ENCODE measurements at regions not wholly inside any gene's neighbourhood (a gene's known extent, or its start where the extent isn't known, plus 50 kb on each side); places are given as distances from the start of the nearest gene placed in this dataset.

- no peak for TF ChIP-seq FOXM1 (IDR thresholded peaks at IDR 0.05; ENCODE audit: borderline replicate concordance)
- no peak for TF ChIP-seq ARNT (IDR thresholded peaks at IDR 0.05)
- TF ChIP-seq NFRKB (IDR thresholded peaks at IDR 0.05): no peak
- TF ChIP-seq L3MBTL2 (conservative IDR thresholded peaks at IDR 0.05): no peak
- TF ChIP-seq LEF1 (IDR thresholded peaks at IDR 0.05; ENCODE audit: borderline replicate concordance): no peak
- no peak for TF ChIP-seq PKNOX1 (IDR thresholded peaks at IDR 0.05)
- TF ChIP-seq CTBP1 (IDR thresholded peaks at IDR 0.05; ENCODE audit: borderline replicate concordance): no peak
- no peak for TF ChIP-seq HDGF (IDR thresholded peaks at IDR 0.05; ENCODE audit: borderline replicate concordance)
- no peak for TF ChIP-seq SUZ12 (IDR thresholded peaks at IDR 0.05)
- no peak for TF ChIP-seq FOXK2 (IDR thresholded peaks at IDR 0.05)
- no peak for TF ChIP-seq ELF4 (IDR thresholded peaks at IDR 0.05)
- TF ChIP-seq SP1 (IDR thresholded peaks at IDR 0.05): no peak
- POLR2A ChIA-PET: no interaction called here
- no peak for DNase-seq (ENCODE audit: extremely low spot score)
- CTCF ChIA-PET: no interaction called here
Observed at GRCh38 chr4:129600898-129601297, 504.9 kb downstream of the C4orf33 start.

DNA sequence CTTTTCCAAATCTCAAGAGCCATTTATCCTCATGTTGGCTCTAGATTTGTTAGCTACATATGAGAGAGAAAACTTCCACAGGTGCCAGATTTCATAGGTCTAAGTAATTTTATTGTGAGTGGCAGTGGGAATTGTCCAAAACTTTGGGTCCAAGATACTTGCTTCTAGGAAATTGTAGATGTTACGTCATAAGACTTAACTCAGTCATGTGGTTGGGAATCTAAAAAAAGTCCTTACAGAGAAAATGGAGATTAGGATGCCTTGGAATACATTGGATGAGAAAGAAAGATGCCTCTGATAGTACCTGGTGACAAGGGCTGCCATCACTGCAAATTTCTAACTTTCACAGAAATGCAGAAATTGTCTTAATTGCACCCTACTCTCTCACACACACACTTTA, 506.5 kb downstream of the C4orf33 start:
- no peak for DNase-seq (ENCODE audit: extremely low spot score)
- POLR2A ChIA-PET: no interaction called here
- TF ChIP-seq FOXM1 (IDR thresholded peaks at IDR 0.05; ENCODE audit: borderline replicate concordance) (no peak), NFRKB (IDR thresholded peaks at IDR 0.05) (no peak), SP1 (IDR thresholded peaks at IDR 0.05) (no peak), ZNF384 (IDR thresholded peaks at IDR 0.05) (no peak), PKNOX1 (IDR thresholded peaks at IDR 0.05) (no peak), HDGF (IDR thresholded peaks at IDR 0.05; ENCODE audit: borderline replicate concordance) (no peak), L3MBTL2 (conservative IDR thresholded peaks at IDR 0.05) (no peak), ARNT (IDR thresholded peaks at IDR 0.05) (no peak), CTBP1 (IDR thresholded peaks at IDR 0.05; ENCODE audit: borderline replicate concordance) (no peak), TARDBP (IDR thresholded peaks at IDR 0.05) (no peak), FOXA1 (IDR thresholded peaks at IDR 0.05) (no peak), ELF4 (IDR thresholded peaks at IDR 0.05) (no peak), FOXK2 (IDR thresholded peaks at IDR 0.05) (no peak), SUZ12 (IDR thresholded peaks at IDR 0.05) (no peak), BHLHE40 (IDR thresholded peaks at IDR 0.05; ENCODE audit: borderline replicate concordance) (no peak), LEF1 (IDR thresholded peaks at IDR 0.05; ENCODE audit: borderline replicate concordance) (no peak)
- CTCF ChIA-PET: no interaction called here

DNA sequence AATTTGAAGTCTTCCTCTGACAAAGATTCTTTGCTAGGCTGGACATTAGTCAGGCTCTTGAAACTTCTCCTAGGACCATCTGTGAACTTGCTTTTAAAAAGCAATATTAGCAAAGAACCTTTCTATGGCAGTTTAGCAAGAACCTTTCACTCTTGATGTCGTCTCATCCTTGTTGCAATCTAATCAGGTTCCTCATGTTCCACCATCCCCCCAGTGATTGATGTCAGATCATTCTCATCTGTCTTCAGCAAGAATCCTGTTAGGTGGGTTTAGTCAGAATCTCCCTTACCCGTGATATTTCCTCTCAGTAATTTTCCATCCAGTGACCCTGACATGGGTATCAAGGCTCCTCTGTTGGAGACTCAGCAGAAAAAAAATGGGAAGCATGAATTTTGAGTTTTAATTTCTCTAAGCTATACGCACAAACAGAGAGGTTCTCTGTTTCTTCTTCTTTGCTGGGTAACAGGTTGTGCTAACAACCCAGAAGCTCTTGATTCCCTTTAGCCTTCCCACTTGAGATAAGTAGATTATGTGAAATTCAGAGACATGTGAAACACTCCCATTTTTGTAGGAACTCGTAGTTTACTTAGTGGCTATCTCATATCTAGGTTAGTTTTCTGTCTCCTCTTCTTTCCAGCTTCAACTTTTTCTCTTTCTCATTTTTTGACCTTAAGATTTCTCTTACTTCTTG, 507.4 kb downstream of the C4orf33 start:
- POLR2A ChIA-PET: no interaction called here
- DNase-seq (ENCODE audit: extremely low spot score): no peak
- CTCF ChIA-PET: no interaction called here
- TF ChIP-seq LEF1 (IDR thresholded peaks at IDR 0.05; ENCODE audit: borderline replicate concordance): no peak
- no peak for TF ChIP-seq ARNT (IDR thresholded peaks at IDR 0.05)
- TF ChIP-seq PKNOX1 (IDR thresholded peaks at IDR 0.05): no peak
- TF ChIP-seq ZNF384 (IDR thresholded peaks at IDR 0.05): no peak
- TF ChIP-seq TARDBP (IDR thresholded peaks at IDR 0.05): no peak
- TF ChIP-seq SP1 (IDR thresholded peaks at IDR 0.05): no peak
- no peak for TF ChIP-seq FOXM1 (IDR thresholded peaks at IDR 0.05; ENCODE audit: borderline replicate concordance)
- no peak for TF ChIP-seq NFRKB (IDR thresholded peaks at IDR 0.05)
- no peak for TF ChIP-seq L3MBTL2 (conservative IDR thresholded peaks at IDR 0.05)
- TF ChIP-seq CTBP1 (IDR thresholded peaks at IDR 0.05; ENCODE audit: borderline replicate concordance): no peak
- no peak for TF ChIP-seq FOXA1 (IDR thresholded peaks at IDR 0.05)
- no peak for TF ChIP-seq FOXK2 (IDR thresholded peaks at IDR 0.05)
- TF ChIP-seq HDGF (IDR thresholded peaks at IDR 0.05; ENCODE audit: borderline replicate concordance): no peak
- TF ChIP-seq SUZ12 (IDR thresholded peaks at IDR 0.05): no peak
- TF ChIP-seq ELF4 (IDR thresholded peaks at IDR 0.05): no peak

GRCh38 chr4:129604632-129605255, 508.8 kb downstream of the C4orf33 start:
- CTCF ChIA-PET: no interaction called here
- DNase-seq (ENCODE audit: extremely low spot score): no peak
- no peak for TF ChIP-seq PKNOX1 (IDR thresholded peaks at IDR 0.05)
- no peak for TF ChIP-seq NFRKB (IDR thresholded peaks at IDR 0.05)

DNA sequence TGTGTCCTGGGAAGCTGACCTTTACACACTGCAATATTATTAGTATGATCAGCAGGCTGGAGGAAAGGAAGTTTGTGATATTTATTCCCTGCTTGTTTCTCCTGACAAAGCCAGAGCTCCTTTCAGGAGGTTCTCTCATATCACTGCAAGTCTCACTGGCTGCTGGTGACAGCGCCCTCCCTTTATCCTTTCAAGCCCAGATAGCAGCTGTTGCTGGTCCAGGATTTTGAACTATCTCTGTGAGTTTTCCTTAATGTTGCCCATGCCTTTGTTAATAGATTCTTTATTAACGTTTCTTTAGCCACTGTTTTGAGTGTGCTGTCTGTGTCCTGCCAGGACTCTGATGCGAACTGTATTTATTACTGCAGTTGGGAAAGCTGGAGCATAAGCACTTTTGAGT, 518.7 kb downstream of the C4orf33 start:
- CTCF ChIA-PET: no interaction called here
- TF ChIP-seq SUZ12 (IDR thresholded peaks at IDR 0.05) (no peak), SP1 (IDR thresholded peaks at IDR 0.05) (no peak), L3MBTL2 (conservative IDR thresholded peaks at IDR 0.05) (no peak), FOXK2 (IDR thresholded peaks at IDR 0.05) (no peak), LEF1 (IDR thresholded peaks at IDR 0.05; ENCODE audit: borderline replicate concordance) (no peak), CTBP1 (IDR thresholded peaks at IDR 0.05; ENCODE audit: borderline replicate concordance) (no peak), FOXA1 (IDR thresholded peaks at IDR 0.05) (no peak), ZNF384 (IDR thresholded peaks at IDR 0.05) (no peak), HDGF (IDR thresholded peaks at IDR 0.05; ENCODE audit: borderline replicate concordance) (no peak), PKNOX1 (IDR thresholded peaks at IDR 0.05) (no peak), TARDBP (IDR thresholded peaks at IDR 0.05) (no peak), BHLHE40 (IDR thresholded peaks at IDR 0.05; ENCODE audit: borderline replicate concordance) (no peak), NFRKB (IDR thresholded peaks at IDR 0.05) (no peak), ELF4 (IDR thresholded peaks at IDR 0.05) (no peak), FOXM1 (IDR thresholded peaks at IDR 0.05; ENCODE audit: borderline replicate concordance) (no peak), ARNT (IDR thresholded peaks at IDR 0.05) (no peak)
- DNase-seq (ENCODE audit: extremely low spot score): no peak
- POLR2A ChIA-PET: no interaction called here

More at GRCh38 chr4:129604632-129605255, 508.8 kb downstream of the C4orf33 start:
- POLR2A ChIA-PET: no interaction called here

Data from HEK293T (cell line).